ENCODE measurements at regions not wholly inside any gene's neighbourhood (a gene's known extent, or its start where the extent isn't known, plus 50 kb on each side); places are given as distances from the start of the nearest gene placed in this dataset.
A peak's percentile ranks its signal among the peaks of the same experiment; 100 is the strongest.

- TF ChIP-seq POLR2AphosphoS5 (IDR thresholded peaks at IDR 0.05), result no peak
- TF ChIP-seq EP300 (IDR thresholded peaks at IDR 0.05), result no peak
- no peak for TF ChIP-seq POLR2A (IDR thresholded peaks at IDR 0.05)
- no peak for TF ChIP-seq CTCF (IDR thresholded peaks at IDR 0.05)
- 8 to 24% (median 18%) methylated on average over 4 of the region's 4 CpGs for WGBS, 5 donors
- H3K27ac ChIP-seq, result peak overlapping the region in 1 of 5 donors; percentile 43
- H3K4me3 ChIP-seq, result no peak overlapping the region
- DNase-seq, result peak in 1 of 2 donors; percentile 23
- H3K9me3 ChIP-seq, result no peaks in the 10 kb centered on the region
- H3K27me3 ChIP-seq, result peaks cover 0 to 7% (median 0%) of the 10 kb centered on the region in 3 donors
- intact Hi-C loops (cut with DNase I; ENCODE audit: low total_unique reads), result no loop called here
- H3K36me3 ChIP-seq, result no peaks in the 10 kb centered on the region
- H3K4me1 ChIP-seq, result peaks cover 0 to 16% (median 7%) of the 10 kb centered on the region in 4 donors
These were observed 342.7 kb upstream of the TNRC6C start for GRCh38 chr17:77615703-77616253.

- H3K9me3 ChIP-seq, result no peaks in the 10 kb centered on the region
- 24 to 56% (median 37%) methylated on average over 3 of the region's 3 CpGs for WGBS, 5 donors
- no peak overlapping the region for H3K4me3 ChIP-seq
- intact Hi-C loops (cut with DNase I; ENCODE audit: low total_unique reads), result no loop called here
- no peak for DNase-seq
- no peak overlapping the region for H3K27ac ChIP-seq
- no peaks in the 10 kb centered on the region for H3K36me3 ChIP-seq
- TF ChIP-seq EP300 (IDR thresholded peaks at IDR 0.05) (no peak), POLR2AphosphoS5 (IDR thresholded peaks at IDR 0.05) (no peak), CTCF (IDR thresholded peaks at IDR 0.05) (no peak), POLR2A (IDR thresholded peaks at IDR 0.05) (no peak)
- peaks cover 0 to 7% (median 0%) of the 10 kb centered on the region in 3 donors for H3K27me3 ChIP-seq
- peaks cover 0 to 11% (median 5%) of the 10 kb centered on the region in 4 donors for H3K4me1 ChIP-seq
These were observed 342.2 kb upstream of the TNRC6C start for GRCh38 chr17:77616254-77616731.

DNA sequence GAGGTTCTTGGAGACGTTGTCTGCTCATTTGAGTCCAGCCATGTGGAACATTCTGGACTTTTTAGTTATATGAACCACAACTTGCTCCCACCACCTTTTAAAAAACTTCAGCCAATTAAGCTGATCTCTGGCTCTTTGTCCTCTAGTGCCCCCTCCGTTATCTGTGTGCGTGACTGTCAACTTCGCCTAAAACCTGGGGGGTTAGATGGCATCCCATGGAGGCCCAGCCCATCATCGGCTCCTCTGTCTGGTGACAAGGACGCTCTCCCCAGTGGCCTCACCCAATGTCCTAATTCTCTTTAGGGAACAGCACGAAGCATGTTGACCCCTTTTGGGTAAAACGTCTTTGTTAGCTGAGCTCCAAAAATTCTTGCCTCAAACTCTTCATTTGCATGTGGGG lies 341.0 kb upstream of the TNRC6C start:
- H3K4me1 ChIP-seq, result peaks cover 0 to 10% (median 4%) of the 10 kb centered on the region in 4 donors
- H3K9me3 ChIP-seq, result no peaks in the 10 kb centered on the region
- intact Hi-C loops (cut with DNase I; ENCODE audit: low total_unique reads), result no loop called here
- DNase-seq, result no peak
- H3K27me3 ChIP-seq, result peaks cover 0 to under 1% (median 0%) of the 10 kb centered on the region in 3 donors
- H3K27ac ChIP-seq, result no peak overlapping the region
- no peaks in the 10 kb centered on the region for H3K36me3 ChIP-seq
- 84 to 89% (median 86%) methylated on average over 8 of the region's 8 CpGs for WGBS, 5 donors
- H3K4me3 ChIP-seq, result no peak overlapping the region
- TF ChIP-seq EP300 (IDR thresholded peaks at IDR 0.05) (no peak), CTCF (IDR thresholded peaks at IDR 0.05) (no peak), POLR2A (IDR thresholded peaks at IDR 0.05) (no peak), POLR2AphosphoS5 (IDR thresholded peaks at IDR 0.05) (no peak)

DNA sequence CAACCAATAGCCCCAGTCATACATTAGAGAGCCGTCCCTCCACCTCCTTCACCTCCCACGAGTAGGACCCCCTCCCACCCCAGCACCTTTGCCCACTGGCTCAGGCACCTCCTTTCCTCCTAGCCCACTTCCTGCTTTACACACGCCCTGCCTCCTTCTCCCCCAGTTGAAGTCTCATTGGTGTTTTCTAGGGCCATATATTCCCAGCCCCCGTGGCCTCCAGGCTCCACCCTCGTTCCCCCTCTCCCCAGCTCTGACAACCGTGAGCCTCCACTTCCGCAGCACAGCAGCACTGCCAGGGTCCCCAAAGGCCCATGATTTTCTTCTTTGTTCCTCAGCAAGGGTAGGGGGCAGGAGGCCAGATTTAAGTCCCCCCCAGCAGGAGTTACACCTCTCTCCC lies 340.3 kb upstream of the TNRC6C start:
- no peak for DNase-seq
- Histone ChIP-seq H3K9me3 (no peaks in the 10 kb centered on the region), H3K4me3 (no peak overlapping the region), H3K27ac (no peak overlapping the region), H3K4me1 (peaks cover 0 to 10% (median 4%) of the 10 kb centered on the region in 4 donors), H3K36me3 (no peaks in the 10 kb centered on the region), H3K27me3 (no peaks in the 10 kb centered on the region)
- WGBS, 5 donors, result 49 to 74% (median 65%) methylated on average over 7 of the region's 7 CpGs
- intact Hi-C loops (cut with DNase I; ENCODE audit: low total_unique reads), result no loop called here
- TF ChIP-seq EP300 (IDR thresholded peaks at IDR 0.05) (no peak), POLR2A (IDR thresholded peaks at IDR 0.05) (no peak), POLR2AphosphoS5 (IDR thresholded peaks at IDR 0.05) (no peak), CTCF (IDR thresholded peaks at IDR 0.05) (no peak)

All from stomach (tissue), 8 donors.